Mesodermal cell (in vitro differentiated cells): ENCODE measurements at regions not wholly inside any gene's neighbourhood (a gene's known extent, or its start where the extent isn't known, plus 50 kb on each side); places are given as distances from the start of the nearest gene placed in this dataset.
A peak's percentile ranks its signal among the peaks of the same experiment; 100 is the strongest.

Experiments
- H3K27ac ChIP-seq: 2 replicates; pipeline ENCODE4 v1.7.0; 2013; ENCODE audit warnings: mild to moderate bottlenecking, low read depth, low read length, moderate library complexity; ENCODE audit not compliant: severe bottlenecking
- H3K36me3 ChIP-seq: 2 replicates; pipeline ENCODE4 v1.7.1; 2013; ENCODE audit warnings: mild to moderate bottlenecking, low read length, moderate library complexity; ENCODE audit not compliant: control insufficient read depth, insufficient read depth
- H3K4me1 ChIP-seq: one replicate; pipeline ENCODE4 v1.7.1; 2013; ENCODE audit warnings: mild to moderate bottlenecking, low read length; ENCODE audit not compliant: insufficient read depth, control insufficient read depth, poor library complexity, severe bottlenecking
- H3K4me3 ChIP-seq: 2 replicates; pipeline ENCODE4 v1.7.0; 2013; ENCODE audit warnings: low read length, control low read depth, mild to moderate bottlenecking; ENCODE audit not compliant: insufficient read depth, poor library complexity, severe bottlenecking; ENCODE audit errors: extremely low read depth
- H3K9me3 ChIP-seq: 2 replicates; pipeline ENCODE4 v1.7.1; 2013; ENCODE audit warnings: mild to moderate bottlenecking, low read length, moderate library complexity; ENCODE audit not compliant: control insufficient read depth
- WGBS, 2 experiments: methylation state at CpG; one replicate each; pipeline ENCODE4 v1.1.5; 2013; ENCODE audit warnings: missing lambda C conversion rate in 2 of 2; ENCODE audit not compliant: insufficient coverage in 2 of 2; 5-methylcytosine and 5-hydroxymethylcytosine counted together

DNA sequence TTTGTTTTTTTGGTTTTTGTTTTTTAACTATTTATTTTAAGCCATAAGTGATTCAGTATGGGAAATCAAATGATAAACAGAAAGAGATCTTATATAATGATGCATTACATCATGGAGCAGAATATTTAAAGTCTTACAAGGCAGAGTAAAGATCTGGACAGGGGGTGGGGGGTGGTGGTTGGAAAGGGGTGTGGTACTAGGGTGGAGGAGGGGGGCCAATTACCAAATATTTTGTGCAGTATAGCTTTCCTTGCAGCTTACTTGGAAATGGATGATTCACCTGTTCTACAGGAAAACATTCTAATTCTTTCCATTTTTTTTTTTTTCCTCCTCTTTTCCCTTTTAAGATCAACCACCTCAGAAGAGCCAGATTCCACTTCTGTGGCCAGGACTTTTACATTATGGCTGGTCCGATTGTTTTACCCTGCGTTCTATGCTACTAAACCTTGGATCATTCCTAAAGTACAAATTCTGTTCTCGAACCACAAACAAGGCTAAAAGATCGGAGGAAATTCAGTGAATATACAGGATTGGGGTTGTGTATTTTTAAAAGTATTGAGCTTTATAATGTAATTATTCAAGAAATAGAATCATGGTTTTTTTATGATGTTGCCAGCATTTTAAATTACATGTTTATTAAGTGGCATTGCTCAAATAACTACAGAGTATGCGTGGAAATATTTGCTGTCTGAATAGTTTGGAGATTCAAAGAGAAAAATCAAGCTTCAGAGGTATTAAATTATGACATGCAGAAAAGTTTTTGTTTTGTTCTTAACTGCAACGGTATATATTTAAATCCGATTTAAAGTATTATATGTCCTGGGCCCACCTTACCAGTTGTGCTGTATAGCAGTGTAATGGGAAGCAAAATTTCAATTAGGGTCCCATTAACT lies 859.5 kb downstream of the USP25 start:
- H3K4me1 ChIP-seq = peaks cover 7% of the 10 kb centered on the region
- peak overlapping the region; percentile 16 for H3K4me3 ChIP-seq
- no peaks in the 10 kb centered on the region for H3K9me3 ChIP-seq
- WGBS, 2 experiments = 86 to 97% methylated on average over 3 to 4 of the region's 7 CpGs
- H3K36me3 ChIP-seq = no peaks in the 10 kb centered on the region
- H3K27ac ChIP-seq = no peak overlapping the region

DNA sequence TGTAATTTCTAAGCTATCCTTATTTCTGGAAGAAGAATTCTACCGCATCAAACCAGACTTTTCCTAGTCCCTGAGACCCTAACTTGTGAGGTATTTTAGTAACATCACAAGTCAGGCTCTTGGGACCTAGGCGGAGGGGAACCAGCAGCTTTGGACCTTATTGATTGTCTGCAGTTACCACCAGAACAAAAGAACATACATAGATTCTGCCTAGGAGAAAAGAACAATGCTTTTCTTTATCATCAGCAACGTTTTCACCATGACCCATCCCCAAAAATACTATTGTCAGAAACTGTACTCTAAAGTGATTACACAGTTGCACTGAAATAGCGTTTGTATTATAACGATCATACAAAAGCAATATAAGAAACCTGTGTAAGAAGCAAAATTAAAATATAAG lies 860.4 kb downstream of the USP25 start:
- Histone ChIP-seq H3K4me3 (no peak overlapping the region), H3K36me3 (no peaks in the 10 kb centered on the region), H3K9me3 (no peaks in the 10 kb centered on the region), H3K27ac (no peak overlapping the region), H3K4me1 (peaks cover 7% of the 10 kb centered on the region)
- 79 to 80% methylated on average over 1 to 3 of the region's 5 CpGs for WGBS, 2 experiments

DNA sequence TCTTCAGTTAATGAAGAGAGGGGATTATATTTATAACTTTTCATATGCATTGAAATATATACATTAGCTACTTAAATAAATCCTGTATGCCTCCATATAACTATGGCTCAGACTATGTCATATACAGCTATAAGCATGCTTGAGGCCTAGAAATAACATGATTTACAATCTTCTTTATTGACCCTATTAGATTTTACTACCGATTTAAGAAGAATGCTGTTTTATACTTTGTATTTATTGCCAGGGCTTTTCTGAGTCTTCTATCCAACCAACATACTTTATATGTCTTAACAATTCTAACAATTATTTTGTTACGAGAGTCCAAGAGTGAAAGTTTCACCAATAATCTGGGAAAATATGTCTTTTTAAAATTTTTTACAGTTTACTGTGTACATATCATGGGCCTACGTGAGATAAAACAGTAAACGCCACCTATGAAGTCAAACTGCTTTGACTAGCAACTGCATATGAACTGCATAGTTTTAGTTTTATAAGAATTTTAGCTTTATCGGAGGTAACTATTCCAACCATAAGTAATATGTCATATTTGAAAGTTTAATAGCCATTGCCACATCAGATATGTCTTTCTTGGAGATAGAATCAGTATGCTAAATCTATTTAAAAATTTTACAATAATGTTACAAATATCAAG lies 861.0 kb downstream of the USP25 start:
- H3K9me3 ChIP-seq = no peaks in the 10 kb centered on the region
- H3K4me1 ChIP-seq = peaks cover 7% of the 10 kb centered on the region
- H3K4me3 ChIP-seq = no peak overlapping the region
- no peaks in the 10 kb centered on the region for H3K36me3 ChIP-seq
- no peak overlapping the region for H3K27ac ChIP-seq
- no CpG with 5 or more reads among the region's 5 CpGs for whole genome bisulfite sequencing, 2 experiments

DNA sequence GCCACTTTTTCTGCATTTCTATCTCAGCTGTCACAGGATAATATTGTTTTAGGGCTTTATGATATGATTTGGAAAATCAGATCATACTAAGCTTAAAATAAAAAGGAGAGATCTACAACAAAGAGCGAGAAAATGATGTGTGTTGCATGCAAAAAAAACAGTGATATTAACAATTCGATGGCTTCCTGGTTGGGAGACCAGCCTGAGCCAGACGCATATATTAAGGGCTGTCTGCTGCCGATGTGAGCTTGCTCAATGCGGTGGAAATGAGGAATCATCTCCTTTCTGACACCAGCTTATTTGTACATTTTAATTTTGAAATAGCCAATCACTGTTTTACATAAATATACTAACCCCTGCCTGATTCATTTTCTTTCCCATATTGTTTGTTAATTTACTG lies 862.6 kb downstream of the USP25 start:
- Histone ChIP-seq H3K4me3 (no peak overlapping the region), H3K4me1 (peaks cover 7% of the 10 kb centered on the region), H3K27ac (no peak overlapping the region), H3K36me3 (no peaks in the 10 kb centered on the region), H3K9me3 (no peaks in the 10 kb centered on the region)
- 61 to 75% methylated on average over 4 of the region's 5 CpGs for WGBS, 2 experiments

DNA sequence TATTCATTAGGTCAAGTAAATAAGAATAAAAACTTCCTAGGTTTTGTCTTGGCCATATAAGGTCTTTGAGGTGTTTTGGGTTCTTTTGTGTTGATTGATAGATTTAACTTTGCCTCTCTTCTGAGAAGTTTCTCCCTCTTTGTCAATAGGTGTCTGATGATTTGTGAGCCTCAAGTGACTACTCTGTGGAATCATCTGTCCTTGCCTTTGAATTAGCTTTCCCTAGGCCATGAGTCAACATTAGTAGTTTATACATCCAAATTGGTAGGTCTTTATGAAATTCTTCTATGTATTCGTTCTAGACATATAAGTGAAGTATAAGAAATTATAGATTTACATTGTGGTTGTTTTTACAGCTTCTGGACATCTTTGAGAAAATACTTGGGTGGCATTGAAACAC lies 864.4 kb downstream of the USP25 start:
- no peaks in the 10 kb centered on the region for H3K4me1 ChIP-seq

DNA sequence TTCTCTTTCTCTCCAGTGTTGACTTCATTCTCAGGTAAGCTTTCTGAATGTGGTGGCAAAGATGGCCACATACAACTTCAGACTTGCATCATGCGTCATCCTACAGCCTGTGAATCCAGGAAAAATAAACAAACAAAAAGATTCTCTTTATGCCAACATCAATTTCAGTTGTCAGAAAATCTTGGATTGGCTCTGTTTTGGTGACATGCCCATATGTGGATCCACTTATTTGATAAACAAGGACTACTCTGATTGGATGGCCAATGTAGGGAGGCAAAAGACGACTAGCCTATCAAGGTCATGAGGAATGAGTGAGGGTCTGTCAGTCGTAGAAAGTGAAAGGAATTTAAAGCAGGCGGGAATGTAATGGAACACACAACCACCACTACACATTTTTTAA lies 866.6 kb downstream of the USP25 start:
- no peak overlapping the region for H3K4me3 ChIP-seq
- H3K4me1 ChIP-seq = no peaks in the 10 kb centered on the region
- WGBS, 2 experiments = 100% methylated on average over 1 of the region's 4 CpGs
- H3K36me3 ChIP-seq = no peaks in the 10 kb centered on the region
- H3K27ac ChIP-seq = no peak overlapping the region
- no peaks in the 10 kb centered on the region for H3K9me3 ChIP-seq

More for the DNA sequence above, 864.4 kb downstream of the USP25 start:
- Histone ChIP-seq H3K9me3 (no peaks in the 10 kb centered on the region), H3K36me3 (no peaks in the 10 kb centered on the region), H3K4me3 (no peak overlapping the region), H3K27ac (no peak overlapping the region)
- WGBS, 2 experiments = 80% methylated on average over 1 of the region's 1 CpG; no CpG with 5 or more reads in 1 of the 2 experiments

DNA sequence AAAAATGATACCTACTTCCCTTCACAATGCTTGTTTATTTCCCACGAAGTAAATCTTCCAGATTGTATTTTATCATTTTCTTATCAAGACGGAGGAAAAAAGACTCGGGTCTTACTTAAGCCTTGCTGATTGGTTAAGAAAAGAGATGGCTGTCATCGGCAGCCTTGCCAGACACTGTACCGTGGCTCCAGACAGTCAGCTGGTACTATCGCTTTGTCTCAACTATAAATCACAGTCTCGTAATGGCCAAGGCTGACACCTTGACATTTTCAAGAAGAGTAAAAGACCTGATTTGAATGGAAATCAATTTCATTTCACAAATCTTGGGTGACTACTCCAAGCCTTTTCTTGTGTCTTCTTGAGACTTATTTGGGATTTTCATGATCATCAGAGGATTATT lies 868.0 kb downstream of the USP25 start:
- Histone ChIP-seq H3K4me3 (no peak overlapping the region), H3K9me3 (no peaks in the 10 kb centered on the region), H3K4me1 (no peaks in the 10 kb centered on the region), H3K27ac (no peak overlapping the region), H3K36me3 (no peaks in the 10 kb centered on the region)
- 85 to 98% methylated on average over 3 to 6 of the region's 7 CpGs for WGBS, 2 experiments

DNA sequence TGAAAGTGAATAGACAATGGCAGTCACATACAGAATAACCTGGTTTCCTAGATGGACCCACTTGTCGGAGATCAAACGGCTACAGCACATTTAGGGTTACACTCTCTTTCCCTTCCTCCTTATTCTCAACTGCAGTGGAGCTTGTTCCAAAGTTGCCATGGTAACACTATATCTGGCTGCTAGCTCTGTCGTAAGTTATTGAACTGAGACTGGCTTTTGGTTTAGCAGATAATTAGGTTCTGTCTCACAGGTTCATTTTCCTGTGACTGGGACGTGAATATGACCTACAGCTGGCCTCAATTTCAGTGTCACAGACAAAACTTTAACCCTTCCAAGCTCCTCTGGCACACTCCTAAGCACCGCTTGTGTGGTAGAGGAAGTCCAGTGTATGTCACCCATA lies 875.8 kb downstream of the USP25 start:
- H3K9me3 ChIP-seq = no peaks in the 10 kb centered on the region
- H3K27ac ChIP-seq = no peak overlapping the region
- no peak overlapping the region for H3K4me3 ChIP-seq
- 53 to 67% methylated on average over 3 to 4 of the region's 5 CpGs for WGBS, 2 experiments
- no peaks in the 10 kb centered on the region for H3K36me3 ChIP-seq
- H3K4me1 ChIP-seq = no peaks in the 10 kb centered on the region

DNA sequence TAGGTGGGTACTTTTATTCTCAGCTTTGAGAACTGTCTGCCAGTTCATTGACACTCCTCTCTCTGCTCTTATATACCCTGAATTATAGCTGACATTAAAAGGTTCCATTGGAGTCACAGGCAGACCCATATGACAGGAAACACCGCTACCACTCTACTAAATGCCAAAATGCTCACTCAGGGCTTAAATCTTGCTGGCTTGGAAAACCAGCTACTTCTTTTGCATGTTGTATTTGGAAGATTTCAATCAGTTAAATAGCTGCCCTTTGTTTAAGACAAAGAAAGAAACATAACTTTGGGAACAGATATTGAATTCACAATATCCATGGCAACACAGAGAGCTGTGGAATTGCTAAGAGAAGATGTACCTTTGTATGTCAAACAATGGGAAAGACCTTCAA lies 876.5 kb downstream of the USP25 start:
- Histone ChIP-seq H3K4me1 (no peaks in the 10 kb centered on the region), H3K4me3 (no peak overlapping the region), H3K9me3 (no peaks in the 10 kb centered on the region), H3K27ac (no peak overlapping the region), H3K36me3 (no peaks in the 10 kb centered on the region)
- WGBS, 2 experiments = 100% methylated on average over 1 of the region's 1 CpG; no CpG with 5 or more reads in 1 of the 2 experiments

DNA sequence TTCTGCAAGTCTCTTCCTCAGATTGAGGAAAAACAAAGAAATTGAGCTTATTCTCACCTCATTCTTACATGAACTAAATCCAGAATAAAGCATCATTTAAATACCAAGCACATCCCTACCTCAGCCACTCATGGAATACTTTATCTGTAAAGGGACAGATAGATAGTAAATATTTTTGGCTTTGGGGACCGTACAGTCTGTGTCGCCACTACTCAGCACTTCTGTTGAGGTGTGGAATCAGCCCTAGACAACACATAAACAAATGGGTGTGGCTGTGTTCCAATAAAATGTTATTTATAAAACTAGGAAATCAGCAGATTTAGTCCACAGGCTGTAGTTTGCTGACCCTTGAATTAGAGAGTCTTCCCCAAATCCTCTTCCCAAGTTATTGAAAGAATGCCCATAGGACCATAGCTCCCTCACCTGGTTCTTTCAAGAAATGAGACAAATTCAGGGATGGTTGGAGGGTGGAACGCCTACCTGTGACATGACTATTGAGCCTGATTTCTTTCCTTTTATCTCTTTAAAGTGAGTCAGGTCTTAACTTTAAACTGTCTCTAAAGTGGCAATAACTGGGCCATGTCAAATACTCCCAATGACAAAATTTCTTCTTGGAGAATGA lies 878.5 kb downstream of the USP25 start:
- Histone ChIP-seq H3K4me3 (no peak overlapping the region), H3K4me1 (no peaks in the 10 kb centered on the region), H3K9me3 (no peaks in the 10 kb centered on the region), H3K36me3 (no peaks in the 10 kb centered on the region), H3K27ac (no peak overlapping the region)
- 40% methylated on average over 1 of the region's 3 CpGs; no CpG with 5 or more reads in 1 of the 2 experiments for WGBS, 2 experiments
